ENCODE measurements at regions not wholly inside any gene's neighbourhood (a gene's known extent, or its start where the extent isn't known, plus 50 kb on each side); places are given as distances from the start of the nearest gene placed in this dataset.

DNA sequence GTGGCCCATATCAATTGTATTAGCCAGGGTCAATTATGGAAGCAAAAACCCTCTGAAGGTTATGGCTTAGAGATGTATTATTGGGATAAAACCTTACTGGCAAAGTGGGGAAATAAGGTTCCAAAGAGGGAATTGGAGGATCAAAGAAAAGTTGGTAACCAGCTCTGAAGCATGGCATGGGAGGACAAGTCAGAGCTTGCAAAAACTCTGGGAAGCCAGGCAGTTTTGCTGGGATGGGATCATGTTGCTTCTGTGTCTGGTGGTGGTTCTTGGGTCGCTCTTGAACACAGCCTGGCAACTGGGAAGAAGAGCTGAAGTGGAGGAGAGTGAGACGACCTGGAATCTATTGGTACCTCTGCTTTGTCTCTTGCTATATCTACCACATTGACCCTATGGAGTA, 162.6 kb downstream of the PMAIP1 start:
- H3K27me3 ChIP-seq = no peaks in the 10 kb centered on the region
- intact Hi-C loops (cut with DNase I) = no loop called here
- TF ChIP-seq POLR2A (IDR thresholded peaks at IDR 0.05) (no peak), POLR2AphosphoS5 (IDR thresholded peaks at IDR 0.05; ENCODE audit: insufficient read depth in 1 of 2, low read depth in 1 of 2) (no peak)
- TF ChIP-seq, protein P1, sequence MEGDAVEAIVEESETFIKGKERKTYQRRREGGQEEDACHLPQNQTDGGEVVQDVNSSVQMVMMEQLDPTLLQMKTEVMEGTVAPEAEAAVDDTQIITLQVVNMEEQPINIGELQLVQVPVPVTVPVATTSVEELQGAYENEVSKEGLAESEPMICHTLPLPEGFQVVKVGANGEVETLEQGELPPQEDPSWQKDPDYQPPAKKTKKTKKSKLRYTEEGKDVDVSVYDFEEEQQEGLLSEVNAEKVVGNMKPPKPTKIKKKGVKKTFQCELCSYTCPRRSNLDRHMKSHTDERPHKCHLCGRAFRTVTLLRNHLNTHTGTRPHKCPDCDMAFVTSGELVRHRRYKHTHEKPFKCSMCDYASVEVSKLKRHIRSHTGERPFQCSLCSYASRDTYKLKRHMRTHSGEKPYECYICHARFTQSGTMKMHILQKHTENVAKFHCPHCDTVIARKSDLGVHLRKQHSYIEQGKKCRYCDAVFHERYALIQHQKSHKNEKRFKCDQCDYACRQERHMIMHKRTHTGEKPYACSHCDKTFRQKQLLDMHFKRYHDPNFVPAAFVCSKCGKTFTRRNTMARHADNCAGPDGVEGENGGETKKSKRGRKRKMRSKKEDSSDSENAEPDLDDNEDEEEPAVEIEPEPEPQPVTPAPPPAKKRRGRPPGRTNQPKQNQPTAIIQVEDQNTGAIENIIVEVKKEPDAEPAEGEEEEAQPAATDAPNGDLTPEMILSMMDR (IDR thresholded peaks at IDR 0.05) = no peak
- DNase-seq (ENCODE audit: extremely low spot score in 2 of 2) = no peak
- H3K4me1 ChIP-seq = no peaks in the 10 kb centered on the region
- no peak overlapping the region for H3K27ac ChIP-seq
- H3K9me3 ChIP-seq = no peaks in the 10 kb centered on the region
- H3K36me3 ChIP-seq = no peaks in the 10 kb centered on the region
- no peak overlapping the region for H3K4me3 ChIP-seq

DNA sequence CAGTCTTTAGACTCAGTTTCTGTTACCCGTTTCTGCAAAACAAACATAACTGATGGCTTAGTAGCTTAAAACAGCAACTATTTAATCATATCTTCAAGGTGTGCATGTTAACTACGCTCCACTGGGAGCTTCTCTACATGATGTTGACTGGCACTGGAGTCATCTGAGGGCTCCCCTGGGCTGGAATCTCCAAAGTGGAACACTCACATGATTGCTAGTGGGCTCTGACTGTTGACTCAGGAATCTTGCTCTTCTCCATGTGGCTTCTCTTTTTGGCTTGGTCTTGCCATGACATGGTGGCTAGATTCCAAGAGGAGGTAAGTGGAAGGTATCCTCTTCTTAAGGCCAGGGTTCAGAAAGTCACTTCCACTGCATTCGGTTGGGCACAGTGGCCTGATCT, 160.8 kb downstream of the PMAIP1 start:
- no peaks in the 10 kb centered on the region for H3K36me3 ChIP-seq
- no peak for TF ChIP-seq POLR2AphosphoS5 (IDR thresholded peaks at IDR 0.05; ENCODE audit: insufficient read depth in 1 of 2, low read depth in 1 of 2)
- TF ChIP-seq, protein P1 (IDR thresholded peaks at IDR 0.05) = no peak
- H3K27me3 ChIP-seq = no peaks in the 10 kb centered on the region
- H3K4me1 ChIP-seq = no peaks in the 10 kb centered on the region
- H3K4me3 ChIP-seq = no peak overlapping the region
- no peaks in the 10 kb centered on the region for H3K9me3 ChIP-seq
- no peak for DNase-seq (ENCODE audit: extremely low spot score in 2 of 2)
- no peak overlapping the region for H3K27ac ChIP-seq
- intact Hi-C loops (cut with DNase I) = no loop called here

DNA sequence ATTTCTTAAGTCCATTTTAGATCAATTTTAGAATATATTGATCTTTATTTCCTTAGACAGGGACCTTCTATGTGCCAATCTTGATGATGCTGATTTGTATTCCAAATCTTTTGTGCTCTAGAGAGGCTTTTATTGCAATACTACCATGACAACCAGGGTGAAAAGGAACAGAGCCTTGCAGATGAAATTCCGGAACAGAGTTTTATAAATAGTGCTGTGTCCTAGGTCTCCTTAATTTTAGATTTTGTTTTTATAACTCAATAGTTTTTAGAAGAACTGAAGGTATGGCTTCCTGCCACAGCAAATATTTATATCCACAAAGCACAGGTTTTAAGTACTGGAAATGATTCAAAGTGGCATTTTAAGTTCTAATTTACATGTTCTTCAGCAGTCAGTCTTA, 160.2 kb downstream of the PMAIP1 start:
- H3K27me3 ChIP-seq = no peaks in the 10 kb centered on the region
- H3K4me3 ChIP-seq = no peak overlapping the region
- H3K9me3 ChIP-seq = no peaks in the 10 kb centered on the region
- TF ChIP-seq POLR2AphosphoS5 (IDR thresholded peaks at IDR 0.05; ENCODE audit: insufficient read depth in 1 of 2, low read depth in 1 of 2) = no peak
- no peak for TF ChIP-seq POLR2A (IDR thresholded peaks at IDR 0.05)
- TF ChIP-seq, protein P1 (IDR thresholded peaks at IDR 0.05) = no peak
- intact Hi-C loops (cut with DNase I) = no loop called here
- H3K36me3 ChIP-seq = no peaks in the 10 kb centered on the region
- H3K4me1 ChIP-seq = no peaks in the 10 kb centered on the region
- DNase-seq (ENCODE audit: extremely low spot score in 2 of 2) = no peak
- no peak overlapping the region for H3K27ac ChIP-seq

DNA sequence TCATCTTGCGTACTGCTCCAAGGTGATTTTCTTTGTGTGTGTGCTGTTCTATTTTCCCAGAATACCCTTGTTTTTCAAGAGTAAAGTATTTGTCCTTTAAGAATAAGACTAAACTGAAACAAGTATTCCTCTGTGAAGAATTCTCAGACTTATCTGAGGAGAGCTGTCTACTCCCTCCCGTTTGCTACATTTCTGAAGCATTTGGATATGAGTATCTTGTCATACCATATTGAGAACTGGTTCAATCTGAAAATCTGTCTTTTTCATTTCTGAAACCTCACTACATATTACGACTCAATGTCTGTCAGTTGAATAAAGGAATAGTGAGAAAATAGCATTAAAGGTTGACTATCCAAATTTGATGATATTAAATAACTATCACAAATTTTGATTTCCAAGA, 159.4 kb downstream of the PMAIP1 start:
- Histone ChIP-seq H3K9me3 (no peaks in the 10 kb centered on the region), H3K4me3 (no peak overlapping the region), H3K27ac (no peak overlapping the region), H3K4me1 (no peaks in the 10 kb centered on the region), H3K36me3 (no peaks in the 10 kb centered on the region), H3K27me3 (no peaks in the 10 kb centered on the region)
- intact Hi-C loops (cut with DNase I) = no loop called here
- DNase-seq (ENCODE audit: extremely low spot score in 2 of 2) = no peak
- TF ChIP-seq POLR2AphosphoS5 (IDR thresholded peaks at IDR 0.05; ENCODE audit: insufficient read depth in 1 of 2, low read depth in 1 of 2) (no peak), POLR2A (IDR thresholded peaks at IDR 0.05) (no peak)
- TF ChIP-seq, protein P1 (IDR thresholded peaks at IDR 0.05) = no peak

DNA sequence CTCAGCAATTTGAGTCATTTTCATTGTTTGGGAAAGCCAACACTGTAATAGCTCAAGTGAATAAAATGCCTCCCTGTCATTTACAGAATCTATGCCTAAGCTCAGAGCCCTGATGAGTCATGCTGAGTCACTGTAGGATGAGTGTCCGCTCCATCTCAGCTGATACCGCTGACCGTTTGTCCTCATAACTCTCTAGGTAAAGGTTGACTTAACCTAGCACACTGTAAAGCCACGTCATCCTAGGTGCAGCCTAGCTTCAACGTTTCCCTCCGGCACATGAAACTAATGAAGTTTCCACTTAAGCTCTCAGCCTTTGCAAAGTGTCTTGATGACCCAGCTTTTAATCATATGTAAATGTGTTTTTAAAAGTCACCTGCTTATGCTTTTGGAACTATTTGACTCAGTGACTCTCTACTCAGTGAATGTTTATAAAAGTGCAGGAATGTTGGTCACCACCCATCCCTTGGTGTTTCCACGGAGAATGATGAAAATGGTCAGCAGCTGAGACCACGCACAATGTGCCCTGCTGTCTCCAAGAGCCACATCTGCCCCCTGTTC, 154.0 kb downstream of the PMAIP1 start:
- Histone ChIP-seq H3K27ac (no peak overlapping the region), H3K36me3 (no peaks in the 10 kb centered on the region), H3K4me3 (no peak overlapping the region), H3K4me1 (no peaks in the 10 kb centered on the region), H3K27me3 (no peaks in the 10 kb centered on the region), H3K9me3 (no peaks in the 10 kb centered on the region)
- no peak for DNase-seq (ENCODE audit: extremely low spot score in 2 of 2)
- intact Hi-C loops (cut with DNase I) = no loop called here
- no peak for TF ChIP-seq POLR2A (IDR thresholded peaks at IDR 0.05)
- TF ChIP-seq POLR2AphosphoS5 (IDR thresholded peaks at IDR 0.05; ENCODE audit: insufficient read depth in 1 of 2, low read depth in 1 of 2) = no peak
- TF ChIP-seq, protein P1 (IDR thresholded peaks at IDR 0.05) = no peak

Data from vagina (tissue), 2 donors.